IMR-90 (cell line): ENCODE measurements at regions not wholly inside any gene's neighbourhood (a gene's known extent, or its start where the extent isn't known, plus 50 kb on each side); places are given as distances from the start of the nearest gene placed in this dataset.

ENCODE experiments used
- ATAC-seq: fragments of 200-7000 bp; cut with Tn5 transposase; 2 replicates; pipeline ENCODE4 v1.9.1; 2020; ENCODE audit warnings: low read depth, mild to moderate bottlenecking, moderate library complexity
- BruUV-seq: library from RNA; stranded (reverse); fragments of 400-500 nt; replicated peaks from 2 replicates; lab custom pipeline; 2021; lab: Mats Ljungman, UMichigan
- CTCF ChIA-PET: fragments of 300-600 bp; formaldehyde crosslinking; extraction: SDS; loops from one replicate; lab custom pipeline; 2021; ENCODE audit warnings: antibody characterized with exemption; lab: Yijun Ruan, JAX
- POLR2A ChIA-PET: fragments of 300-600 bp; sonication (Branson Sonifier 250); formaldehyde crosslinking; loops from one replicate; lab custom pipeline; 2022; ENCODE audit warnings: antibody characterized with exemption; ENCODE audit not compliant: unreplicated experiment; lab: Charles Lee
- DNase-seq: peaks from one replicate; pipeline ENCODE4 v3.0.0; 2013
- H2AFZ ChIP-seq: replicated peaks from 2 replicates; pipeline ENCODE3; 2013; ENCODE audit warnings: low read length, mild to moderate bottlenecking; ENCODE audit not compliant: poor library complexity
- H2AK5ac ChIP-seq: 2 replicates; pipeline ENCODE4 v1.6.1; 2013; ENCODE audit warnings: low read depth, low read length, inconsistent platforms
- H2AK9ac ChIP-seq: replicated peaks from 2 replicates; pipeline ENCODE3; 2013; ENCODE audit warnings: mild to moderate bottlenecking, low read depth, low read length, moderate library complexity; ENCODE audit not compliant: poor library complexity
- H2BK120ac ChIP-seq: 2 replicates; pipeline ENCODE4 v1.6.1; 2013; ENCODE audit warnings: low read depth, low read length, inconsistent platforms
- H2BK15ac ChIP-seq: 3 replicates; pipeline ENCODE4 v1.6.1; 2013; ENCODE audit warnings: low read depth, low read length, inconsistent platforms
- H2BK20ac ChIP-seq: 2 replicates; pipeline ENCODE4 v1.6.1; 2013; ENCODE audit warnings: low read depth, mild to moderate bottlenecking, inconsistent platforms, low read length, moderate library complexity
- H2BK5ac ChIP-seq: 2 replicates; pipeline ENCODE4 v1.6.1; 2013; ENCODE audit warnings: mild to moderate bottlenecking, low read depth, low read length, inconsistent platforms; ENCODE audit not compliant: poor library complexity, severe bottlenecking
- H3K14ac ChIP-seq: replicated peaks from 2 replicates; pipeline ENCODE4 v1.6.1; 2013; ENCODE audit warnings: low read depth, low read length, inconsistent platforms
- H3K18ac ChIP-seq: 2 replicates; pipeline ENCODE4 v1.6.1; 2013; ENCODE audit warnings: low read depth, low read length, control low read depth
- H3K23ac ChIP-seq: 2 replicates; pipeline ENCODE4 v1.6.1; 2013; ENCODE audit warnings: low read depth, low read length, inconsistent platforms
- H3K27ac ChIP-seq: 2 replicates; pipeline ENCODE4 v1.5.1; 2013; ENCODE audit warnings: mild to moderate bottlenecking, control low read depth, low read length; ENCODE audit not compliant: insufficient read depth
- H3K27me3 ChIP-seq: 2 replicates; pipeline ENCODE4 v1.6.1; 2013; ENCODE audit warnings: low read length; ENCODE audit not compliant: control insufficient read depth, insufficient read depth
- H3K36me3 ChIP-seq: 2 replicates; pipeline ENCODE4 v1.6.1; 2013; ENCODE audit warnings: low read length, mixed read lengths; ENCODE audit not compliant: control insufficient read depth, insufficient read depth
- H3K4ac ChIP-seq: 2 replicates; pipeline ENCODE4 v1.6.1; 2013; ENCODE audit warnings: low read depth, low read length, inconsistent platforms
- H3K4me1 ChIP-seq: 2 replicates; pipeline ENCODE4 v1.6.1; 2013; ENCODE audit warnings: low read length, mixed read lengths; ENCODE audit not compliant: control insufficient read depth, insufficient read depth
- H3K4me2 ChIP-seq: 2 replicates; pipeline ENCODE4 v1.6.1; 2013; ENCODE audit warnings: low read depth, mild to moderate bottlenecking, control low read depth, low read length, moderate library complexity
- H3K4me3 ChIP-seq: 2 replicates; pipeline ENCODE4 v1.5.1; 2013; ENCODE audit warnings: low read depth, mild to moderate bottlenecking, control low read depth, low read length, moderate library complexity; ENCODE audit not compliant: insufficient read depth
- H3K56ac ChIP-seq: 2 replicates; pipeline ENCODE4 v1.6.1; 2013; ENCODE audit warnings: low read length, inconsistent platforms; ENCODE audit not compliant: insufficient read depth; ENCODE audit errors: extremely low read depth
- H3K79me1 ChIP-seq, 2 experiments: 2 replicates each; pipeline ENCODE4 v1.6.1; 2013; ENCODE audit warnings: low read length in 2 of 2, inconsistent platforms in 1 of 2, low read depth in 1 of 2
- H3K9ac ChIP-seq: 2 replicates; pipeline ENCODE4 v1.6.1; 2013; ENCODE audit warnings: low read depth, low read length, control low read depth
- H3K9me1 ChIP-seq: 2 replicates; pipeline ENCODE4 v1.6.1; 2013; ENCODE audit warnings: low read length, inconsistent platforms; ENCODE audit not compliant: insufficient read depth
- H3K9me3 ChIP-seq: 2 replicates; pipeline ENCODE4 v1.6.1; 2013; ENCODE audit warnings: low read length; ENCODE audit not compliant: control insufficient read depth, insufficient read depth
- H4K20me1 ChIP-seq: 2 replicates; pipeline ENCODE4 v1.6.1; 2013; ENCODE audit warnings: low read length, inconsistent platforms; ENCODE audit not compliant: insufficient read depth
- H4K5ac ChIP-seq: 2 replicates; pipeline ENCODE4 v1.6.1; 2013; ENCODE audit warnings: mild to moderate bottlenecking, low read depth, low read length, control low read depth
- H4K8ac ChIP-seq, 2 experiments: 2 replicates each; pipeline ENCODE4 v1.6.1; 2013; ENCODE audit warnings: low read depth in 2 of 2, low read length in 2 of 2, control low read depth in 1 of 2, inconsistent platforms in 1 of 2
- H4K91ac ChIP-seq: 2 replicates; pipeline ENCODE4 v1.6.1; 2013; ENCODE audit warnings: low read depth, low read length, inconsistent platforms; ENCODE audit not compliant: insufficient read depth
- BHLHE40 ChIP-seq: fragments of 150-350 bp; IDR thresholded peaks from 2 replicates; pipeline ENCODE4 v1.6.1; 2016; ENCODE audit warnings: mild to moderate bottlenecking, low read depth, low read length
- CEBPB ChIP-seq: IDR thresholded peaks from 2 replicates; pipeline ENCODE4 v1.6.1; 2012; ENCODE audit warnings: low read depth, low read length, improper control_type of control experiment
- CHD1 ChIP-seq: IDR thresholded peaks from 2 replicates; pipeline ENCODE4 v1.6.1; 2012; ENCODE audit warnings: low read depth, low read length, improper control_type of control experiment
- CTCF ChIP-seq: conservative IDR thresholded peaks from 2 replicates; pipeline ENCODE4 v1.5.1; 2012; ENCODE audit warnings: mild to moderate bottlenecking, low read depth, low read length, improper control_type of control experiment
- FOS ChIP-seq: fragments of 150-350 bp; IDR thresholded peaks from 2 replicates; pipeline ENCODE4 v1.6.1; 2016; ENCODE audit warnings: low read depth, low read length
- MAFK ChIP-seq: IDR thresholded peaks from 2 replicates; pipeline ENCODE4 v1.6.1; 2012; ENCODE audit warnings: low read depth, low read length, improper control_type of control experiment
- MAZ ChIP-seq: IDR thresholded peaks from 2 replicates; pipeline ENCODE4 v1.6.1; 2012; ENCODE audit warnings: low read depth, mild to moderate bottlenecking, low read length, improper control_type of control experiment, moderate library complexity, borderline replicate concordance
- MXI1 ChIP-seq: IDR thresholded peaks from 2 replicates; pipeline ENCODE4 v1.6.1; 2012; ENCODE audit warnings: low read depth, mild to moderate bottlenecking, low read length, moderate library complexity, borderline replicate concordance
- NFE2L2 ChIP-seq: fragments of 150-350 bp; IDR thresholded peaks from 2 replicates; pipeline ENCODE4 v1.6.1; 2016; ENCODE audit warnings: low read depth, mild to moderate bottlenecking, low read length
- POLR2A ChIP-seq: IDR thresholded peaks from 2 replicates; pipeline ENCODE4 v1.6.1; 2012; ENCODE audit warnings: mild to moderate bottlenecking, low read depth, low read length
- RAD21 ChIP-seq: IDR thresholded peaks from 2 replicates; pipeline ENCODE4 v1.6.1; 2012; ENCODE audit warnings: low read length, improper control_type of control experiment
- RCOR1 ChIP-seq: IDR thresholded peaks from 2 replicates; pipeline ENCODE4 v1.6.1; 2012; ENCODE audit warnings: mild to moderate bottlenecking, low read length, improper control_type of control experiment; ENCODE audit not compliant: insufficient replicate concordance
- RFX5 ChIP-seq: IDR thresholded peaks from 2 replicates; pipeline ENCODE4 v1.8.0; 2012; ENCODE audit warnings: low read depth, mild to moderate bottlenecking, low read length, moderate library complexity
- SMC3 ChIP-seq: fragments of 150-350 bp; IDR thresholded peaks from 2 replicates; pipeline ENCODE4 v1.6.1; 2016; ENCODE audit warnings: low read depth, mild to moderate bottlenecking, antibody characterized with exemption, low read length, moderate library complexity
- USF2 ChIP-seq: fragments of 150-350 bp; IDR thresholded peaks from 2 replicates; pipeline ENCODE4 v1.6.1; 2017; ENCODE audit warnings: mild to moderate bottlenecking, antibody characterized with exemption, low read length, low read depth
- WGBS, 2 experiments: methylation state at CpG; one replicate each; pipeline versions ENCODE4 v1.1.5 to v1.1.7; 2013; ENCODE audit warnings: missing lambda C conversion rate in 2 of 2; ENCODE audit not compliant: insufficient read length in 1 of 2; ENCODE audit errors: extremely low coverage in 2 of 2; 5-methylcytosine and 5-hydroxymethylcytosine counted together
- dilution Hi-C: fragments of 300-500 bp; cut with HindIII; formaldehyde crosslinking; loops from one replicate; pipeline ENCODE4 v1.14.3; 2018; ENCODE audit warnings: low sequenced_read_pairs; ENCODE audit not compliant: unreplicated experiment
- in situ Hi-C: fragments of 300-500 bp; cut with MboI; formaldehyde crosslinking; loops from 3 replicates; pipeline ENCODE4 v1.14.3; 2019; ENCODE audit warnings: low sequenced_read_pairs, inconsistent platforms, mixed read lengths
- intact Hi-C: fragments of 100-400 bp; cut with micrococcal nuclease; formaldehyde crosslinking; loops from 2 replicates; pipeline ENCODE4 v1.10.0; 2022
- TF ChIP-seq, protein P1 (sequence below): fragments of 150-350 bp; IDR thresholded peaks from 2 replicates; pipeline ENCODE4 v1.6.1; 2016; ENCODE audit warnings: low read depth, mild to moderate bottlenecking, low read length, moderate library complexity, borderline replicate concordance

DNA sequence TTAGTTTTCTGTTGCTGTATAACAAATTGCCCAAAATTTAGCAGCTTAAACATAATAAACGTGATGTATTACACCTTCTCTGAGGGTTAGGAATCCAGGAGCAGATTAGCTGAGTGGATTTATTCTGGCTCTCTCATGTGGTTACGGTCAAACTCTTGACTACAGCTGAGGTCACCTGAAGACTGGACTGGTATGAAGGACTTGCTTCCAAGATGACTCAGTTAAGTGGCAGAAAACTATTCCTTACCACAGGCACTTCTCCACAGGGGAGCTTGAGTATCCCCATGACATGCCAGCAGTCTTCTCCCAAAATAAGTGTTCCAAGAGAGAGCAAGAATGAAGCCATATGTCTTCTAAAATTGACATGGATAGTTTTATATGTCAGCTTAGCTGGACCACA lies 957.2 kb upstream of the GHITM start:
- H3K9ac ChIP-seq: no peak overlapping the region
- H3K36me3 ChIP-seq: no peaks in the 10 kb centered on the region
- in situ Hi-C loops: no loop called here
- no CpG with 5 or more reads among the region's 2 CpGs for WGBS, 2 experiments
- H3K4me1 ChIP-seq: no peaks in the 10 kb centered on the region
- no peak overlapping the region for H3K23ac ChIP-seq
- H3K27me3 ChIP-seq: no peaks in the 10 kb centered on the region
- no peak overlapping the region for H2BK120ac ChIP-seq
- H4K20me1 ChIP-seq: no peaks in the 10 kb centered on the region
- no peak overlapping the region for H3K4me3 ChIP-seq
- no peaks in the 10 kb centered on the region for H3K79me1 ChIP-seq
- H2BK15ac ChIP-seq: no peak overlapping the region
- intact Hi-C loops: no loop called here
- no peak overlapping the region for H3K4me2 ChIP-seq
- dilution Hi-C loops: no loop called here
- ChIA-PET POLR2A (no interaction called here), CTCF (no interaction called here)
- no peak overlapping the region for H2BK5ac ChIP-seq
- H2AK9ac ChIP-seq: no peak overlapping the region
- H3K14ac ChIP-seq: no peak overlapping the region
- H3K9me3 ChIP-seq: peaks cover 7% of the 10 kb centered on the region
- H3K18ac ChIP-seq: no peak overlapping the region
- no peaks in the 10 kb centered on the region for H3K9me1 ChIP-seq
- H2AFZ ChIP-seq: no peak overlapping the region
- H3K27ac ChIP-seq: no peak overlapping the region
- H4K91ac ChIP-seq: no peak overlapping the region
- no peak overlapping the region for H3K4ac ChIP-seq
- ATAC-seq (no peak), DNase-seq (no peak)
- no peak overlapping the region for H4K8ac ChIP-seq
- no peak overlapping the region for H3K56ac ChIP-seq
- no peak overlapping the region for H4K5ac ChIP-seq
- TF ChIP-seq, protein P1, sequence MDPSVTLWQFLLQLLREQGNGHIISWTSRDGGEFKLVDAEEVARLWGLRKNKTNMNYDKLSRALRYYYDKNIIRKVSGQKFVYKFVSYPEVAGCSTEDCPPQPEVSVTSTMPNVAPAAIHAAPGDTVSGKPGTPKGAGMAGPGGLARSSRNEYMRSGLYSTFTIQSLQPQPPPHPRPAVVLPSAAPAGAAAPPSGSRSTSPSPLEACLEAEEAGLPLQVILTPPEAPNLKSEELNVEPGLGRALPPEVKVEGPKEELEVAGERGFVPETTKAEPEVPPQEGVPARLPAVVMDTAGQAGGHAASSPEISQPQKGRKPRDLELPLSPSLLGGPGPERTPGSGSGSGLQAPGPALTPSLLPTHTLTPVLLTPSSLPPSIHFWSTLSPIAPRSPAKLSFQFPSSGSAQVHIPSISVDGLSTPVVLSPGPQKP: no peak
- no peak for TF ChIP-seq POLR2A
- no peak for TF ChIP-seq RCOR1
- no peak for TF ChIP-seq MXI1
- TF ChIP-seq FOS: no peak
- no peak for TF ChIP-seq CTCF
- no peak for TF ChIP-seq RAD21
- no peak for TF ChIP-seq CHD1
- no peak for TF ChIP-seq BHLHE40
- TF ChIP-seq MAFK: no peak
- no peak for TF ChIP-seq NFE2L2
- no peak for TF ChIP-seq SMC3
- no peak for TF ChIP-seq RFX5
- no peak for TF ChIP-seq USF2
- no peak for TF ChIP-seq CEBPB
- no peak for TF ChIP-seq MAZ
- no peak overlapping the region for H2BK20ac ChIP-seq
- no peak overlapping the region for H2AK5ac ChIP-seq
- BruUV-seq: no TSS peak
